Adrenal gland (tissue), 5 donors: ENCODE measurements at regions not wholly inside any gene's neighbourhood (a gene's known extent, or its start where the extent isn't known, plus 50 kb on each side); places are given as distances from the start of the nearest gene placed in this dataset.

Experiments used
- POLR2A ChIP-seq, 2 donors: fragments of 450-650 bp; IDR thresholded peaks; one replicate each; pipeline ENCODE4 v1.6.1; 2017; ENCODE audit warnings: antibody characterized with exemption in 2 of 2, mild to moderate bottlenecking in 2 of 2, moderate library complexity in 1 of 2
- TF ChIP-seq, protein P1 (sequence below), 6 experiments: fragments of 450-650 bp in 4 of 6; fragments of 200-600 bp in 2 of 6; sonication (generic) in 1 of 6; IDR thresholded peaks; 1 replicate in 5 of 6; 2 replicates in 1 of 6; pipeline versions ENCODE4 v1.5.1 to v1.8.0; 2016 to 2021; ENCODE audit warnings: antibody characterized with exemption in 6 of 6, mild to moderate bottlenecking in 2 of 6, moderate library complexity in 1 of 6
- donor health status: DM: no; HTN: no; CAD: no.

DNA sequence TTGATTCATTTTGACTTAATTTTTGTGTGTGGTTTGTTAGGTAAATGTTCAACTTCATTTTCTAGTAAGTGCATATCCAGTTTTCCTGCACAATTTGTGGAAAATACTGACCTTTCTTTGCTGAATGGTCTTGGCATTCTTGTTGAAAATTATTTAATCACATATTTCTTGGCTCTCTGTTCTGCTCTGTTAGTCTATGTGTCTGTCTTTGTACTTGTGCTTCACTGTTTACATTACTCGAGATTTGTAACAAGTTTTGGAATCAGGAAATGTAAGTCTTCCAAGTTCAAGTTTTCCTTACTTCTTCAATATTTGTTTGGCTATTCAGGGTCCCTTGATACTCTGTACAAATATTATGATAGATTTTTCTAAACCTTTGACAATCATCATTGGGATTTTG is 838.2 kb upstream of the POM121L12 start:
- TF ChIP-seq, protein P1, sequence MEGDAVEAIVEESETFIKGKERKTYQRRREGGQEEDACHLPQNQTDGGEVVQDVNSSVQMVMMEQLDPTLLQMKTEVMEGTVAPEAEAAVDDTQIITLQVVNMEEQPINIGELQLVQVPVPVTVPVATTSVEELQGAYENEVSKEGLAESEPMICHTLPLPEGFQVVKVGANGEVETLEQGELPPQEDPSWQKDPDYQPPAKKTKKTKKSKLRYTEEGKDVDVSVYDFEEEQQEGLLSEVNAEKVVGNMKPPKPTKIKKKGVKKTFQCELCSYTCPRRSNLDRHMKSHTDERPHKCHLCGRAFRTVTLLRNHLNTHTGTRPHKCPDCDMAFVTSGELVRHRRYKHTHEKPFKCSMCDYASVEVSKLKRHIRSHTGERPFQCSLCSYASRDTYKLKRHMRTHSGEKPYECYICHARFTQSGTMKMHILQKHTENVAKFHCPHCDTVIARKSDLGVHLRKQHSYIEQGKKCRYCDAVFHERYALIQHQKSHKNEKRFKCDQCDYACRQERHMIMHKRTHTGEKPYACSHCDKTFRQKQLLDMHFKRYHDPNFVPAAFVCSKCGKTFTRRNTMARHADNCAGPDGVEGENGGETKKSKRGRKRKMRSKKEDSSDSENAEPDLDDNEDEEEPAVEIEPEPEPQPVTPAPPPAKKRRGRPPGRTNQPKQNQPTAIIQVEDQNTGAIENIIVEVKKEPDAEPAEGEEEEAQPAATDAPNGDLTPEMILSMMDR (IDR thresholded peaks at IDR 0.05): no peak
- no peak for TF ChIP-seq POLR2A (IDR thresholded peaks at IDR 0.05)
